Mesenchymal stem cell (in vitro differentiated cells and primary cell): ENCODE measurements at regions not wholly inside any gene's neighbourhood (a gene's known extent, or its start where the extent isn't known, plus 50 kb on each side); places are given as distances from the start of the nearest gene placed in this dataset.

Experiments used
- DNase-seq: peaks from one replicate; pipeline ENCODE4 v3.0.0-alpha.2; 2013
- H2AFZ ChIP-seq: one replicate; pipeline ENCODE4 v1.6.1; 2013; ENCODE audit warnings: low read depth, mild to moderate bottlenecking, control low read depth, inconsistent platforms, low read length, moderate library complexity
- H2AK5ac ChIP-seq: 2 replicates; pipeline ENCODE4 v1.6.1; 2013; ENCODE audit warnings: low read length, moderate library complexity, mild to moderate bottlenecking, inconsistent platforms; ENCODE audit not compliant: severe bottlenecking
- H2BK120ac ChIP-seq: one replicate; pipeline ENCODE4 v1.6.1; 2013; ENCODE audit warnings: low read depth, mild to moderate bottlenecking, inconsistent platforms, low read length, moderate library complexity
- H2BK12ac ChIP-seq, 2 experiments: one replicate each; pipeline ENCODE4 v1.6.1; 2013; ENCODE audit warnings: inconsistent platforms in 2 of 2, low read length in 2 of 2, mild to moderate bottlenecking in 2 of 2, moderate library complexity in 2 of 2, control low read depth in 1 of 2
- H2BK15ac ChIP-seq: one replicate; pipeline ENCODE4 v1.6.1; 2013; ENCODE audit warnings: mild to moderate bottlenecking, low read depth, inconsistent platforms; ENCODE audit not compliant: poor library complexity, severe bottlenecking
- H2BK5ac ChIP-seq: 2 replicates; pipeline ENCODE4 v1.6.1; 2013; ENCODE audit warnings: low read depth, mild to moderate bottlenecking, low read length, control low read depth, inconsistent platforms; ENCODE audit not compliant: poor library complexity, severe bottlenecking
- H3K14ac ChIP-seq, 2 experiments: one replicate each; pipeline ENCODE4 v1.6.1; 2013; ENCODE audit warnings: inconsistent platforms in 2 of 2, low read length in 2 of 2, control low read depth in 1 of 2, mild to moderate bottlenecking in 1 of 2, moderate library complexity in 1 of 2
- H3K18ac ChIP-seq, 2 experiments: one replicate each; pipeline ENCODE4 v1.6.1; 2013; ENCODE audit warnings: inconsistent platforms in 2 of 2, low read length in 2 of 2, control low read depth in 1 of 2, low read depth in 1 of 2, mild to moderate bottlenecking in 1 of 2
- H3K23ac ChIP-seq, 2 experiments: one replicate each; pipeline ENCODE4 v1.6.1; 2013; ENCODE audit warnings: inconsistent platforms in 2 of 2, low read length in 2 of 2, mild to moderate bottlenecking in 2 of 2, moderate library complexity in 2 of 2, control low read depth in 1 of 2
- H3K27ac ChIP-seq: 2 replicates; pipeline ENCODE4 v1.5.1; 2013; ENCODE audit warnings: mild to moderate bottlenecking, moderate library complexity, low read length, control low read depth, inconsistent platforms; ENCODE audit not compliant: poor library complexity, severe bottlenecking
- H3K27me3 ChIP-seq, 2 experiments: 2 replicates each; pipeline versions ENCODE4 v1.6.1 to v1.7.0; 2013; ENCODE audit warnings: low read length in 2 of 2, mild to moderate bottlenecking in 2 of 2, moderate library complexity in 2 of 2, control low read depth in 1 of 2, inconsistent platforms in 1 of 2; ENCODE audit not compliant: control insufficient read depth in 1 of 2, insufficient read depth in 1 of 2
- H3K36me3 ChIP-seq, 2 experiments: 2 replicates each; pipeline versions ENCODE4 v1.6.1 to v1.7.0; 2013; ENCODE audit warnings: low read length in 2 of 2, control low read depth in 1 of 2, inconsistent platforms in 1 of 2, low read depth in 1 of 2, mild to moderate bottlenecking in 1 of 2; ENCODE audit not compliant: insufficient read depth in 2 of 2, control insufficient read depth in 1 of 2
- H3K4ac ChIP-seq, 2 experiments: one replicate each; pipeline ENCODE4 v1.6.1; 2013; ENCODE audit warnings: inconsistent platforms in 2 of 2, low read length in 2 of 2, mild to moderate bottlenecking in 2 of 2, moderate library complexity in 2 of 2, control low read depth in 1 of 2, low read depth in 1 of 2
- H3K4me1 ChIP-seq: 2 replicates; pipeline ENCODE4 v1.6.1; 2013; ENCODE audit warnings: low read depth, low read length, control low read depth; ENCODE audit not compliant: control insufficient read depth, insufficient read depth
- H3K4me2 ChIP-seq: 2 replicates; pipeline ENCODE4 v1.6.1; 2013; ENCODE audit warnings: low read length, mild to moderate bottlenecking, inconsistent platforms; ENCODE audit not compliant: poor library complexity, severe bottlenecking
- H3K4me3 ChIP-seq, 2 experiments: 2 replicates each; pipeline versions ENCODE4 v1.5.1 to v1.7.0; 2013; ENCODE audit warnings: low read length in 2 of 2, mild to moderate bottlenecking in 2 of 2, control low read depth in 1 of 2, low read depth in 1 of 2; ENCODE audit not compliant: insufficient read depth in 1 of 2
- H3K79me1 ChIP-seq: replicated peaks from 2 replicates; pipeline ENCODE4 v1.6.1; 2013; ENCODE audit warnings: mild to moderate bottlenecking, control low read depth, low read length, inconsistent platforms; ENCODE audit not compliant: poor library complexity, severe bottlenecking
- H3K9ac ChIP-seq: 2 replicates; pipeline ENCODE4 v1.7.0; 2013; ENCODE audit warnings: mild to moderate bottlenecking, low read length, moderate library complexity
- H3K9me3 ChIP-seq: 2 replicates; pipeline ENCODE4 v1.7.0; 2013; ENCODE audit warnings: mild to moderate bottlenecking, low read length; ENCODE audit not compliant: control insufficient read depth
- H4K8ac ChIP-seq: one replicate; pipeline ENCODE4 v1.6.1; 2013; ENCODE audit warnings: inconsistent platforms, mild to moderate bottlenecking, low read length, moderate library complexity
- H4K91ac ChIP-seq: one replicate; pipeline ENCODE4 v1.6.1; 2013; ENCODE audit warnings: mild to moderate bottlenecking, low read length, inconsistent platforms
- WGBS: methylation state at CpG from one replicate; pipeline ENCODE4 v1.1.7; 2013; ENCODE audit warnings: mixed read lengths; 5-methylcytosine and 5-hydroxymethylcytosine counted together

- WGBS: 51% methylated on average over 3 of the region's 3 CpGs
- Histone ChIP-seq H4K8ac (no peak overlapping the region), H3K9ac (no peak overlapping the region), H3K27me3 (no peaks in the 10 kb centered on the region), H2BK15ac (no peak overlapping the region), H2BK5ac (no peak overlapping the region), H4K91ac (no peak overlapping the region), H2BK120ac (no peak overlapping the region), H3K4me1 (no peaks in the 10 kb centered on the region), H2AFZ (no peak overlapping the region), H3K79me1 (no peaks in the 10 kb centered on the region), H3K9me3 (no peaks in the 10 kb centered on the region), H3K4ac (no peak overlapping the region), H3K27ac (no peak overlapping the region), H3K4me2 (no peak overlapping the region), H3K18ac (no peak overlapping the region), H2BK12ac (no peak overlapping the region), H2AK5ac (no peak overlapping the region), H3K23ac (no peak overlapping the region), H3K14ac (no peak overlapping the region), H3K36me3 (no peaks in the 10 kb centered on the region), H3K4me3 (no peak overlapping the region)
- DNase-seq: no peak
These were observed 841.4 kb upstream of the LRATD1 start for GRCh38 chr2:13791019-13791547.

GRCh38 chr2:13806539-13806938 lies 826.0 kb upstream of the LRATD1 start:
- Histone ChIP-seq H3K9me3 (peaks cover 2% of the 10 kb centered on the region), H4K91ac (no peak overlapping the region), H2AFZ (no peak overlapping the region), H3K27me3 (no peaks in the 10 kb centered on the region), H3K4me2 (no peak overlapping the region), H2BK12ac (no peak overlapping the region), H4K8ac (no peak overlapping the region), H2BK120ac (no peak overlapping the region), H3K4me3 (no peak overlapping the region), H3K79me1 (no peaks in the 10 kb centered on the region), H2AK5ac (no peak overlapping the region), H3K14ac (no peak overlapping the region), H3K4me1 (no peaks in the 10 kb centered on the region), H2BK15ac (no peak overlapping the region), H3K27ac (no peak overlapping the region), H3K4ac (no peak overlapping the region), H2BK5ac (no peak overlapping the region), H3K9ac (no peak overlapping the region), H3K18ac (no peak overlapping the region), H3K36me3 (no peaks in the 10 kb centered on the region), H3K23ac (no peak overlapping the region)
- WGBS: 77% methylated on average over 2 of the region's 5 CpGs
- DNase-seq: no peak

- H2AFZ ChIP-seq: no peak overlapping the region
- H2AK5ac ChIP-seq: no peak overlapping the region
- H3K27me3 ChIP-seq: no peaks in the 10 kb centered on the region
- H3K27ac ChIP-seq: no peak overlapping the region
- H3K18ac ChIP-seq: no peak overlapping the region
- no peaks in the 10 kb centered on the region for H3K36me3 ChIP-seq
- WGBS: no CpG with 5 or more reads among the region's 4 CpGs
- H3K14ac ChIP-seq: no peak overlapping the region
- no peaks in the 10 kb centered on the region for H3K9me3 ChIP-seq
- H2BK12ac ChIP-seq: no peak overlapping the region
- no peak overlapping the region for H3K9ac ChIP-seq
- H3K4me2 ChIP-seq: no peak overlapping the region
- no peak overlapping the region for H3K4ac ChIP-seq
- no peak overlapping the region for H4K8ac ChIP-seq
- no peaks in the 10 kb centered on the region for H3K79me1 ChIP-seq
- no peak overlapping the region for H3K23ac ChIP-seq
- no peak overlapping the region for H3K4me3 ChIP-seq
- H2BK120ac ChIP-seq: no peak overlapping the region
- no peak overlapping the region for H2BK5ac ChIP-seq
- H4K91ac ChIP-seq: no peak overlapping the region
- no peak for DNase-seq
- H2BK15ac ChIP-seq: no peak overlapping the region
- no peaks in the 10 kb centered on the region for H3K4me1 ChIP-seq
These were observed 819.3 kb upstream of the LRATD1 start for GRCh38 chr2:13813236-13813635.

- Histone ChIP-seq H2BK15ac (no peak overlapping the region), H4K91ac (no peak overlapping the region), H3K18ac (no peak overlapping the region), H2BK5ac (no peak overlapping the region), H2AK5ac (no peak overlapping the region), H3K4me1 (no peaks in the 10 kb centered on the region), H3K27me3 (no peaks in the 10 kb centered on the region), H3K27ac (no peak overlapping the region), H2BK120ac (no peak overlapping the region), H3K9ac (no peak overlapping the region), H2BK12ac (no peak overlapping the region), H3K23ac (no peak overlapping the region), H3K36me3 (no peaks in the 10 kb centered on the region), H3K14ac (no peak overlapping the region), H4K8ac (no peak overlapping the region), H3K79me1 (no peaks in the 10 kb centered on the region), H3K9me3 (no peaks in the 10 kb centered on the region), H3K4me3 (no peak overlapping the region), H2AFZ (no peak overlapping the region), H3K4ac (no peak overlapping the region), H3K4me2 (no peak overlapping the region)
- DNase-seq: no peak
- 83% methylated on average over 4 of the region's 4 CpGs for WGBS
These were observed 814.5 kb upstream of the LRATD1 start for GRCh38 chr2:13818002-13818401.
